Limb (tissue), 2 donors: ENCODE measurements at regions not wholly inside any gene's neighbourhood (a gene's known extent, or its start where the extent isn't known, plus 50 kb on each side); places are given as distances from the start of the nearest gene placed in this dataset.
"Not testable (repeated sequence)": the region's sequence is repeated elsewhere in the genome, so short reads cannot be mapped to it uniquely, and the experiment has no call there.

Experiments
- DNase-seq, 2 donors: peaks; one replicate each; pipeline ENCODE4 v3.0.0-alpha.2; 2016; ENCODE audit errors: extremely low spot score in 2 of 2

GRCh38 chr2:138215958-138216357, 251.7 kb downstream of the HNMT start:
- DNase-seq: no peak

DNA sequence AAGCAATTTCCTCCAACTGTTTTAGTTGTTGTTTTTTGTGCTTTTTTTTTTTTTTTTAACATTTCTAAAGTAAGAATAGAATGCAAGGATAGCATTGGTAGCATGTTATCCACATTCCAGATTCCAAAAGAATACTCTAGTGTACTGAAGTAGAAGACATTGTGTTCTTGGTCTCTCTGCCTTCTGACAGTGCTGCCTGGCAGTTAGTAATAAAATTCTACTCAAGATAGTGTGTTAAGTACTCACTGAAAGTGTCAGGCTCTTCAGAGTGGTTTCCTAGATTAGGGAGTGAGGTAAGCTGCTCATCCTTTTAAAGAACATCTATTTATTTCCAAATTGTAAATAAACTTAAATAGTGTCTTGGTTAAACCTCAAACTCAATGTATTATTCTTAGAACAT, 253.7 kb downstream of the HNMT start:
- no peak for DNase-seq

GRCh38 chr2:138218397-138218796, 254.1 kb downstream of the HNMT start:
- DNase-seq: no peak

DNA sequence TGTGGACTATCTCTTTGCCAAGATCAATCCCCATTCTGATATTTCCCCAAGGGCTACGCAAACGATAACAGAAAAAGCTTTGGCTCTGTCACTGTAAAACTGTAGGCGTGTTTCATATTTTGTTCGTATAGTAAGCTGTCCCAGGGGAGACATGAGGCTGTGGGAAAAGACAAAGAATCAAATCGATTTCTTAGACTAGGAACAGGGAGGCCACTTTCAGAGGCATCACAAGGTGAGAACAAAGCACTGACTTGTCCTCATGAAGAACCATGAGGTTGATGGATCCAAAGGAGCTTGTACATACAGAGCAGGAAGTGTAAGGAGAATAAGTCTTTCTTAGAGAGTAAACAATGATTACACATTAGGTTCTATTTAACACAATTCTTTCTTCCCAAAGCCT, 255.7 kb downstream of the HNMT start:
- DNase-seq: no peak

DNA sequence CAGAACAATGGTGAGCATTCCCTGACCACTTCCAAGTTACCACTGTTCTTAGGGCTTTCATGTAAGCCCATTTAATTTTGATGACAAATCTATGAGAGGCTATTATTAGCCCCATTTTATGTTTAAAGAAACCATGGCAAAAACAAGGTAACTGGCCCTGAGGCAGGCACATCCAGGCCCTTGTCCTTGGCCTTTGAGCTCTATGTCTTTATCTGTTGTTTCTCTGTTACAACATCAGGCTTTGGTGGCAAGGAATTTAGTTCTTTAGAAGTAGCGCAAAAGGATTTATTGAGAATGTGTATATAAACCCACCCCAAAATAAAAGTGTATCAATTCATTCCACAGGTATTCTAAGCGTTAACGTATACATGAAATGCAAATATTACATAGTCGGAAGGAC, 257.1 kb downstream of the HNMT start:
- DNase-seq: no peak

- no peak for DNase-seq
These were observed 259.0 kb downstream of the HNMT start for GRCh38 chr2:138223319-138223718.

- DNase-seq: no peak
These were observed 262.9 kb downstream of the HNMT start for GRCh38 chr2:138227195-138227594.

- no peak for DNase-seq
These were observed 263.8 kb downstream of the HNMT start for GRCh38 chr2:138228101-138228500.

DNA sequence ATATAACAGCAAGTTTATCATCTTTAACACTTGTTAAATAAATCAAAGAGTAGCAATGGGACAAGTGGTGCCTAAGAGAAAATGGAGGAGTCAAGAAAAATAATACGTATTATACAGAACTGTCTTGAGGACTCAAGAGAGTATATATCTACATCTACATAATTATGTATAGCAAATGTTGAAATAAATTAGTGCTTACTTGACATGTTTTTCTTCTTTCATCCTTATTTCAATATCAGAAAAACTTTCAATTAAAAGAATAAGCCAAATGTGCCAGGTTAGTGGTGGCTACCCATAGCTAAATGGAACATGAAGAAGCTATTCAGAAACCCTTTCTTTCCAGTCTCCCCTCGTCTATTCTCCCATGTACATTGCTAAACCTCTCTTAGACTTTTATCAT, 267.3 kb upstream of the SPOPL start:
- DNase-seq: no peak

DNA sequence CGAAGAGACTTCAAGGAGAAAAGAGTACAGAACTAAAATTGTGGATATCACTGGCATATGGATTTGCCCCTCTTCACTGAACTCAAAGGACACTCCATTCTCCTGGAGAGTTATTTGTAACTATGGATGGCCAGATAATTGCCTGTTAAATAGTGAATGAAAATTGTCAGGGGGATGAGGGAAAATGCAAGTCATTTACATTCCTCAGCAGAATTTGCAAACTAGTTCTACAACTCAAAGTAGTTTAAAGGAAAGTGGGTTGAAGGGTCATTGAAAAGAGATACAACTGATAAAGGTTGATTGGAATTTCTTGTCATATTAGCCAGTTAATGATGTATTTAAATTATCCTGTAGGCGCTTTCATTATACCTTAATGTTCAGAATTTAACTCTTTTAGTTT, 266.5 kb upstream of the SPOPL start:
- DNase-seq: no peak

GRCh38 chr2:138236142-138236541, 265.4 kb upstream of the SPOPL start:
- no peak for DNase-seq

- DNase-seq: no peak
These were observed 263.7 kb upstream of the SPOPL start for GRCh38 chr2:138237667-138238384.

DNA sequence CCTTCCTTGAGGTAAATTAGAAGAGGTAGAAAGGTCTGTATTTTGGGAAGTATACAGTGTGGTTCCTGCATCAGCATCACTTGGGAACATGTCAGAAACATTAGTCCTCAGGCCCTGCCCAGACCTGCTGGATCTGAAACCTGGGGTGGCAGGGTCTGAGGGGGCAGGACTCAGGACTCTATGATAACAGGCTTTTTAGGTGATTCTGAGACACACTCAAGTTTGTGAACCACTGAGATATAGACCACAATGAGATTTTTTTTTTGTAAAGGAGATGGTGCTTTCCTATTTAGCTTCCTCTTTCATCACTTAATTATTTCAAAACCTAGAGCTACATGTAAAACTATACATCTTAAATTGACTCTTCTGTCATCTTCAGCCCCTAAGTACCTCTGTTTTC, 262.7 kb upstream of the SPOPL start:
- no peak for DNase-seq

DNA sequence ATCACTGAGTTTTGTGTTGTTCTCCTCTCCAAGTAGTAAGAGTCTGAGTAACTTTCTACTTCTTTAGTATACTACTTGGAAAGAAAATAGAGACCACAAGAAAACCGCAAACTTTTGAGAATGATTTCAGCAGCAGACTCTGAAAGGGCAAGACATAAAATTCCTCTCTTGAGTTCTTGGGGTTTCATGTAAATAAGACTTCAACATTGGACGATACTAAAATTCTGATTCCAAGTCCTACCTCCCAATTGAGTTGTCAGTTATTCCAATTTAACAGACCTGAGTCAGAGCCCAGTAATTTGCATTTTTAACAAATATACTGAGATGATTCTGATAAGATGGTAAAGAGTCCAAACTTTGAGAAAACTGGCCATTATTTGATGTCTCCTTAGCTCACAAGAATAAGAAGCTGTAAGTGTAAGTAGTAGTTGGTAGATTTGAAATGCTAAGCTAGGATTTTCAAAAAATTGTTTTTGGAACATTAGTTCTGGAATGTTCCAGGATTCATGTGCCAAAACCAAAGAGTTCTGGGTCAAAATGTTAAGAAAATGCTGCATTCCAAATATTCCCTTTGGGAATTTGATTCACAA, 261.6 kb upstream of the SPOPL start:
- DNase-seq: peak in 1 of 2 donors; percentile 35

DNA sequence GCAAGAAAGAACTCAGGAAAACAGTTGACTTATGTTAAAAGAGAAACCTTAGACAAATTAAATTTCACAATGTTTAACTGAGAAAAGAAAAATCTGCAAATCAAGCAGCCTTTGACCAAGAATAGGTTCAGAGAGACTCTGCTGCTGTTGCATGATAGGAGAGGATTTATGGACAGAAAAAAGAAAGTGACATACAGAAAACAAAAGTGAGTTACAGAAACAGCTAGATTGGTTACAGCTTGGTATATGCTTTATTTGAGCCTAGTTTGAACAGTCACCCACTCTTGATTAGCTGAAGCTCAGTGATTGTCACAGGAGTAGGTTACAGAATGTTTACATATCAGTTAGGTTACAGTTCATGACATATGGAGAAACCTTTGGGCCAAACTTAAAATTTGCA, 258.2 kb upstream of the SPOPL start:
- no peak for DNase-seq

- DNase-seq: no peak
These were observed 257.1 kb upstream of the SPOPL start for GRCh38 chr2:138244501-138244925.

DNA sequence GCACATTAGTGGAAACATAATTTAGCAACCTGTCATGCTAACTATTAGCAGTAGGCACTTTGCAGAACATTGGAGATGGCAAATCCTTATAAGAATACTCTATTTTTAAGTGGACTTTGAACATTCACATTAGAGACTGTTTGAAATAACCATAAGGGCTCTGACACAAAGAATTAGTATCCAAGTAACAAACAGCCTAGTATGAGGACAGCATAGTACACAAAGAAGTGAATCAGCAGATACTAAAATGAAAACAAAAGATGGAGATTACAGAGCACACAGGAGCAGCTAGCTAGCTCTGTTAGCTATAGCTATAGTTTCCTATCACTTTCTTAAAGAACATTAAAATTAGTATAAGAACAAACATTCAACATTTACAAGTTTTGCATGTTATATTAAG, 256.3 kb upstream of the SPOPL start:
- DNase-seq: no peak

GRCh38 chr2:138247302-138247701, 254.3 kb upstream of the SPOPL start:
- DNase-seq: no peak

- DNase-seq: no peak
These were observed 252.4 kb upstream of the SPOPL start for GRCh38 chr2:138249207-138249606.

DNA sequence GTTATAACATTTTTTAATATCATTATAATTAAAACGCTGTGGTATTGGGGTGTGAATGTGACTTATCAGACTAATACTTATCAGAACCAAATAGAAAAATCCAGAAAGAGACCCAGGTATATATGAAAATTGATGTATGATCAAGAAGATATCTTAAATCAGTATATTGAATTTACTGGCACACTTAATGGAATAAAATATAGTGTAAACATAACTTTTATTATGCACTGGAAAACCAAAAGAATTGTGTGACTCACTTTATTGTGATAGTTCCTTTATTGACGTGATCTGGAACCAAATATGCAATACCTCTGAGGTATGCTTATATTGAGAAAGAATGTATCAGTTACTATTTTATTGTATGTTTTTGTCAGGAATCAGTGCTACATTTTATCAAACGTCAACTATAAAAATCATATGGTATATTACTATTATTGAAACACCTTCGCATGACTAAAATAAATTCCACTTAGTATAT, 250.7 kb upstream of the SPOPL start:
- not testable (repeated sequence) for DNase-seq

DNA sequence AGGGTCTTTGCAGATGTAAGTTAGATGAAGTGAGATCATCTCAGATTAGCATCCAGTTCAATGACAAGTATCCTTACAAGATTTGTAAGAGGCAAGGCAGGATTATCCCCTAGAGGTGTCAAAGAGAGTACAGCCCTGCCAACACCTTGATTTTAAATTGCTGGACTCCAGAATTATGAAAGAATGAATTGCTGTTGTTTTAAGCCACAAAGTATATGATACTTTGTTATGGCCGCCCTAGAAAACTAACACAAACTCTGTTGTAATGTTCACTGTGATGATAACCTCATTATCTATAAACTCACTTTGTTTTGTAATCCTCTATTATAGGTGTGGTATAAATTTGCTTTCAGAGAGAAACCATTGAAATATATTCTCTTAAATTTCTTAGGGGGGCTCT, 249.0 kb upstream of the SPOPL start:
- DNase-seq: no peak

- DNase-seq: no peak
These were observed 245.9 kb upstream of the SPOPL start for GRCh38 chr2:138255670-138256069.

DNA sequence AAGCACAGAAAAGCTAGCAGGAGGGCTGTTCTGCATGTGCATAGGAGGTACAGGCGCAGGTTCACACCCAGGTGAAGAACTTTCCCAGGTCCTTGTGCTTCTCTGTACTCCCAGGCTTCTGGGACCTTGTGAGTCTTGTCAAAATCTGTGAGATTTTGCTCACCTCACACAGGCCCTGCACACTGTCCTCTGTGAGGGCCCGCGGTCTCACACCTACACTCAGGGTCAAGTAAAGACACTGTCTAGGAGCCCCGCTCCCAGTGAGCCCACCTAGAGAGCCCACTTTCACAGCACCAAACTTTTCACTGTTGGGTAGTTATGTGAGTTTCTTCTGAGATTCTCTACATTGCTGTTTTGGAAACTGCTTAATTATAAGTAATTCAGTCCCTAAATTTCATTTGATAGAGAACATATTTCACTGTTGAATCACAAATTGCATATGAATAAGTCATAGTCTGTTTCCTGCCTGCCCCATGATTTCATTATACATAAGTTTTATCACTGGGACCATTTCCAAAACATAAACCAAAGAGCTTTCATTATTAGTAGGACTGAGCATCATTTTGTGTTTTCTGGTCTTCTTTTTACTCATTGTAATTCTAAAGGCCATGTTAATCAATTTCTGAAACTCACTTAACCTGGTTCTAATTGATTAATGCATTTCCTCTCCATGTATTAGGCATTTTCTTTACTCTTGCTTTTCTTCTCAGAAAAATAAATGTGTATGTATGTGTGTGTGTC, 234.2 kb upstream of the SPOPL start:
- DNase-seq: no peak
